Liver (tissue), 8 donors: ENCODE measurements at regions not wholly inside any gene's neighbourhood (a gene's known extent, or its start where the extent isn't known, plus 50 kb on each side); places are given as distances from the start of the nearest gene placed in this dataset.

ENCODE experiments used
- DNase-seq: peaks from one replicate; pipeline ENCODE4 v3.0.0-alpha.2; 2017; ENCODE audit warnings: low spot score
- H3K27ac ChIP-seq, 2 donors: one replicate each; pipeline ENCODE4 v1.7.0; 2013; ENCODE audit warnings: inconsistent platforms in 2 of 2, low read length in 2 of 2, control low read depth in 1 of 2, low read depth in 1 of 2, mild to moderate bottlenecking in 1 of 2
- H3K27me3 ChIP-seq, 4 donors: one replicate each; pipeline versions ENCODE4 v1.6.1 to v1.7.0; 2013; ENCODE audit warnings: low read length in 3 of 4, inconsistent platforms in 1 of 4, mild to moderate bottlenecking in 1 of 4, moderate library complexity in 1 of 4; ENCODE audit not compliant: control insufficient read depth in 4 of 4, insufficient read depth in 4 of 4
- H3K36me3 ChIP-seq, 4 donors: one replicate each; pipeline versions ENCODE4 v1.6.1 to v1.7.0; 2013; ENCODE audit warnings: low read length in 3 of 4, mild to moderate bottlenecking in 3 of 4, low read depth in 1 of 4, moderate library complexity in 1 of 4; ENCODE audit not compliant: control insufficient read depth in 4 of 4, insufficient read depth in 3 of 4
- H3K4me1 ChIP-seq, 4 donors: one replicate each; pipeline versions ENCODE4 v1.6.1 to v1.7.0; 2013; ENCODE audit warnings: low read length in 3 of 4, mild to moderate bottlenecking in 3 of 4, moderate library complexity in 1 of 4; ENCODE audit not compliant: control insufficient read depth in 4 of 4, insufficient read depth in 4 of 4
- H3K4me3 ChIP-seq, 3 donors: one replicate each; pipeline versions ENCODE4 v1.6.1 to v1.7.0; 2013; ENCODE audit warnings: low read length in 3 of 3, control low read depth in 1 of 3, low read depth in 1 of 3, mild to moderate bottlenecking in 1 of 3
- H3K9ac ChIP-seq, 2 donors: one replicate each; pipeline ENCODE4 v1.7.0; 2013; ENCODE audit warnings: low read length in 2 of 2, mild to moderate bottlenecking in 2 of 2, moderate library complexity in 2 of 2, control low read depth in 1 of 2, low read depth in 1 of 2
- H3K9me3 ChIP-seq, 4 donors: one replicate each; pipeline versions ENCODE4 v1.6.1 to v1.7.0; 2013; ENCODE audit warnings: low read length in 3 of 4; ENCODE audit not compliant: control insufficient read depth in 4 of 4
- EGR1 ChIP-seq, 2 donors: IDR thresholded peaks; 2 replicates each; pipeline ENCODE4 v1.6.1; 2016 to 2018; ENCODE audit warnings: antibody characterized with exemption in 2 of 2, low read depth in 2 of 2
- FOXA1 ChIP-seq: IDR thresholded peaks from 2 replicates; pipeline ENCODE4 v1.6.1; 2016; ENCODE audit warnings: antibody characterized with exemption
- FOXA2 ChIP-seq: IDR thresholded peaks from 2 replicates; pipeline ENCODE4 v1.6.1; 2016; ENCODE audit warnings: antibody characterized with exemption
- GABPA ChIP-seq, 2 donors: IDR thresholded peaks in 1 of 2; conservative IDR thresholded peaks in 1 of 2; 2 replicates each; pipeline ENCODE4 v1.6.1; 2016; ENCODE audit warnings: antibody characterized with exemption in 2 of 2, mild to moderate bottlenecking in 1 of 2, moderate library complexity in 1 of 2
- HNF4A ChIP-seq, 2 donors: conservative IDR thresholded peaks; 2 replicates each; pipeline ENCODE4 v1.6.1; 2016; ENCODE audit warnings: antibody characterized with exemption in 2 of 2, mild to moderate bottlenecking in 2 of 2
- HNF4G ChIP-seq: IDR thresholded peaks from 2 replicates; pipeline ENCODE4 v1.6.1; 2016; ENCODE audit warnings: antibody characterized with exemption
- JUND ChIP-seq, 2 donors: IDR thresholded peaks; 2 replicates each; pipeline ENCODE4 v1.6.1; 2016; ENCODE audit warnings: antibody characterized with exemption in 2 of 2
- NR2F2 ChIP-seq: IDR thresholded peaks from 2 replicates; pipeline ENCODE4 v1.6.1; 2016; ENCODE audit warnings: antibody characterized with exemption
- RAD21 ChIP-seq, 2 donors: IDR thresholded peaks; 2 replicates each; pipeline ENCODE4 v1.6.1; 2016; ENCODE audit warnings: antibody characterized with exemption in 2 of 2, mild to moderate bottlenecking in 2 of 2
- RXRA ChIP-seq, 2 donors: IDR thresholded peaks; 2 replicates each; pipeline ENCODE4 v1.6.1; 2017 to 2018; ENCODE audit warnings: antibody characterized with exemption in 2 of 2, mild to moderate bottlenecking in 1 of 2
- SP1 ChIP-seq: IDR thresholded peaks from 2 replicates; pipeline ENCODE4 v1.6.1; 2018; ENCODE audit warnings: antibody characterized with exemption, mild to moderate bottlenecking
- TAF1 ChIP-seq: conservative IDR thresholded peaks from 2 replicates; pipeline ENCODE4 v1.6.1; 2016; ENCODE audit warnings: antibody characterized with exemption, mild to moderate bottlenecking
- YY1 ChIP-seq: IDR thresholded peaks from 2 replicates; pipeline ENCODE4 v1.6.1; 2016; ENCODE audit warnings: antibody characterized with exemption, mild to moderate bottlenecking
- WGBS: extraction: QIAGEN DNeasy Blood & Tissue Kit; methylation state at CpG from one replicate; pipeline ENCODE4 v1.1.7; 2013; 5-methylcytosine and 5-hydroxymethylcytosine counted together
- TF ChIP-seq, protein P1 (sequence below): IDR thresholded peaks from 2 replicates; pipeline ENCODE4 v1.6.1; 2016; ENCODE audit warnings: antibody characterized with exemption, mild to moderate bottlenecking
- TF ChIP-seq, protein P2 (sequence below): IDR thresholded peaks from 2 replicates; pipeline ENCODE4 v1.6.1; 2016; ENCODE audit warnings: antibody characterized with exemption
- TF ChIP-seq, protein P3 (sequence below): IDR thresholded peaks from 2 replicates; pipeline ENCODE4 v1.6.1; 2016; ENCODE audit warnings: antibody characterized with exemption
- TF ChIP-seq, protein P4 (sequence below): fragments of 150-350 bp; IDR thresholded peaks from 2 replicates; pipeline ENCODE4 v1.5.1; 2017; ENCODE audit warnings: improper control_type of control experiment, low read depth, low read length; ENCODE audit not compliant: missing input control
- TF ChIP-seq, protein P5 (sequence below): IDR thresholded peaks from 2 replicates; pipeline ENCODE4 v1.6.1; 2016; ENCODE audit warnings: antibody characterized with exemption
- donor health status: healthy.
- donor health status: healthy.
- donor health status: healthy.
- donor health status: healthy.
- donor health status: healthy.

DNA sequence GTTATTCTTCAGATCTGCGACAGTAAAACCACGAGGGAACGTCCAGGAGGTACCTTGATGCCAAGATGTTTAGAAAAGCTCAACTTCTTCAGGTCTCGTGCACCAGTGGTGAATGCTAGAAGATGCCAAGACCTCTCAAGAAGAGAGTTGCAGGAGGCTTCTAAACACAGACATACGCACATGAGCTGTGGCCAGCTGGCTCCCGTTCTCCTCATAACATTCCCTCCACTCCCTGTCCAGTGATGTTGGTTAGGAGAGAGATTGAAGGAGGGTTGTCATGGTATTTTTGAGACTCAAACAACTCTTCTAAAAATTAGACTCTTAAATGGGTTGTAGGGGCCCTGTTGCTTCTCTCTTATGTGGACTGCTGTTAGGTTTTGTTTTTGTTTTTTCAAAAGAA lies 184.3 kb downstream of the QDPR start:
- H3K9ac ChIP-seq, result no peak overlapping the region
- TF ChIP-seq, protein P1, sequence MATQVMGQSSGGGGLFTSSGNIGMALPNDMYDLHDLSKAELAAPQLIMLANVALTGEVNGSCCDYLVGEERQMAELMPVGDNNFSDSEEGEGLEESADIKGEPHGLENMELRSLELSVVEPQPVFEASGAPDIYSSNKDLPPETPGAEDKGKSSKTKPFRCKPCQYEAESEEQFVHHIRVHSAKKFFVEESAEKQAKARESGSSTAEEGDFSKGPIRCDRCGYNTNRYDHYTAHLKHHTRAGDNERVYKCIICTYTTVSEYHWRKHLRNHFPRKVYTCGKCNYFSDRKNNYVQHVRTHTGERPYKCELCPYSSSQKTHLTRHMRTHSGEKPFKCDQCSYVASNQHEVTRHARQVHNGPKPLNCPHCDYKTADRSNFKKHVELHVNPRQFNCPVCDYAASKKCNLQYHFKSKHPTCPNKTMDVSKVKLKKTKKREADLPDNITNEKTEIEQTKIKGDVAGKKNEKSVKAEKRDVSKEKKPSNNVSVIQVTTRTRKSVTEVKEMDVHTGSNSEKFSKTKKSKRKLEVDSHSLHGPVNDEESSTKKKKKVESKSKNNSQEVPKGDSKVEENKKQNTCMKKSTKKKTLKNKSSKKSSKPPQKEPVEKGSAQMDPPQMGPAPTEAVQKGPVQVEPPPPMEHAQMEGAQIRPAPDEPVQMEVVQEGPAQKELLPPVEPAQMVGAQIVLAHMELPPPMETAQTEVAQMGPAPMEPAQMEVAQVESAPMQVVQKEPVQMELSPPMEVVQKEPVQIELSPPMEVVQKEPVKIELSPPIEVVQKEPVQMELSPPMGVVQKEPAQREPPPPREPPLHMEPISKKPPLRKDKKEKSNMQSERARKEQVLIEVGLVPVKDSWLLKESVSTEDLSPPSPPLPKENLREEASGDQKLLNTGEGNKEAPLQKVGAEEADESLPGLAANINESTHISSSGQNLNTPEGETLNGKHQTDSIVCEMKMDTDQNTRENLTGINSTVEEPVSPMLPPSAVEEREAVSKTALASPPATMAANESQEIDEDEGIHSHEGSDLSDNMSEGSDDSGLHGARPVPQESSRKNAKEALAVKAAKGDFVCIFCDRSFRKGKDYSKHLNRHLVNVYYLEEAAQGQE, result no peak
- TF ChIP-seq RXRA (IDR thresholded peaks at IDR 0.05) (no peak), TAF1 (no peak), SP1 (no peak), RAD21 (IDR thresholded peaks at IDR 0.05) (no peak), JUND (IDR thresholded peaks at IDR 0.05) (no peak), FOXA1 (no peak)
- TF ChIP-seq, protein P2, sequence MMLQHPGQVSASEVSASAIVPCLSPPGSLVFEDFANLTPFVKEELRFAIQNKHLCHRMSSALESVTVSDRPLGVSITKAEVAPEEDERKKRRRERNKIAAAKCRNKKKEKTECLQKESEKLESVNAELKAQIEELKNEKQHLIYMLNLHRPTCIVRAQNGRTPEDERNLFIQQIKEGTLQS, result no peak
- TF ChIP-seq, protein P3, sequence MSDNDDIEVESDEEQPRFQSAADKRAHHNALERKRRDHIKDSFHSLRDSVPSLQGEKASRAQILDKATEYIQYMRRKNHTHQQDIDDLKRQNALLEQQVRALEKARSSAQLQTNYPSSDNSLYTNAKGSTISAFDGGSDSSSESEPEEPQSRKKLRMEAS, result no peak
- no peaks in the 10 kb centered on the region for H3K4me1 ChIP-seq
- DNase-seq, result no peak
- 83% methylated on average over 6 of the region's 6 CpGs for WGBS
- no peak overlapping the region for H3K4me3 ChIP-seq
- no peaks in the 10 kb centered on the region for H3K36me3 ChIP-seq
- H3K27me3 ChIP-seq, result peaks cover 0 to 3% (median 0%) of the 10 kb centered on the region in 4 donors
- H3K9me3 ChIP-seq, result no peaks in the 10 kb centered on the region
- H3K27ac ChIP-seq, result no peak overlapping the region

DNA sequence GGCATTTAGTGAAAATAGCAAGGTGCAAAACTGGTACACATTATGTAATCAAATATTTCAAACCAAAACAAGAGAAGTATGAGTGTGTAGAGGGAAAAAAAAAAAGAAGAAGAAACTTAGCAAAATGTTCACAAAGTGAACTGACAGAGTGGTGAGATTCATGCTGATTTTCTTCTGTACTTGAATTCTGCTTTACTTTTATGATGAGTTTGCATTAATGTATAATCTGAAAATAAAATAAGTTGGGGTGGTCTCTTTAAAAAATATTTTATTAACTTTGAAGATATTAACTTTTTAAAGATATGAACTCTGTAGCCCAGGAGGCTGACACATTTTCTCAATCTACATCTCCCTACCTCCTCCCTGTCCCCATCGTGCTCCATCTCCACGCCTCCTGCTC lies 185.1 kb downstream of the QDPR start:
- DNase-seq, result no peak
- Histone ChIP-seq H3K4me3 (no peak overlapping the region), H3K9ac (no peak overlapping the region), H3K36me3 (no peaks in the 10 kb centered on the region), H3K27ac (no peak overlapping the region), H3K27me3 (peaks cover 0 to 3% (median 0%) of the 10 kb centered on the region in 4 donors), H3K4me1 (no peaks in the 10 kb centered on the region), H3K9me3 (no peaks in the 10 kb centered on the region)
- WGBS, result 75% methylated on average over 2 of the region's 2 CpGs
- no peak for TF ChIP-seq FOXA2
- no peak for TF ChIP-seq GABPA (IDR thresholded peaks at IDR 0.05 in 1 of 2, conservative IDR thresholded peaks at IDR 0.05 in 1 of 2)
- TF ChIP-seq NR2F2, result no peak
- TF ChIP-seq, protein P2, result no peak
- no peak for TF ChIP-seq RAD21 (IDR thresholded peaks at IDR 0.05)
- TF ChIP-seq, protein P4, sequence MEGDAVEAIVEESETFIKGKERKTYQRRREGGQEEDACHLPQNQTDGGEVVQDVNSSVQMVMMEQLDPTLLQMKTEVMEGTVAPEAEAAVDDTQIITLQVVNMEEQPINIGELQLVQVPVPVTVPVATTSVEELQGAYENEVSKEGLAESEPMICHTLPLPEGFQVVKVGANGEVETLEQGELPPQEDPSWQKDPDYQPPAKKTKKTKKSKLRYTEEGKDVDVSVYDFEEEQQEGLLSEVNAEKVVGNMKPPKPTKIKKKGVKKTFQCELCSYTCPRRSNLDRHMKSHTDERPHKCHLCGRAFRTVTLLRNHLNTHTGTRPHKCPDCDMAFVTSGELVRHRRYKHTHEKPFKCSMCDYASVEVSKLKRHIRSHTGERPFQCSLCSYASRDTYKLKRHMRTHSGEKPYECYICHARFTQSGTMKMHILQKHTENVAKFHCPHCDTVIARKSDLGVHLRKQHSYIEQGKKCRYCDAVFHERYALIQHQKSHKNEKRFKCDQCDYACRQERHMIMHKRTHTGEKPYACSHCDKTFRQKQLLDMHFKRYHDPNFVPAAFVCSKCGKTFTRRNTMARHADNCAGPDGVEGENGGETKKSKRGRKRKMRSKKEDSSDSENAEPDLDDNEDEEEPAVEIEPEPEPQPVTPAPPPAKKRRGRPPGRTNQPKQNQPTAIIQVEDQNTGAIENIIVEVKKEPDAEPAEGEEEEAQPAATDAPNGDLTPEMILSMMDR, result no peak
- TF ChIP-seq FOXA1, result no peak
- TF ChIP-seq SP1, result no peak
- no peak for TF ChIP-seq YY1
- TF ChIP-seq, protein P1, result no peak
- TF ChIP-seq, protein P3, result no peak
- no peak for TF ChIP-seq HNF4G
- TF ChIP-seq JUND (IDR thresholded peaks at IDR 0.05), result no peak
- TF ChIP-seq, protein P5, sequence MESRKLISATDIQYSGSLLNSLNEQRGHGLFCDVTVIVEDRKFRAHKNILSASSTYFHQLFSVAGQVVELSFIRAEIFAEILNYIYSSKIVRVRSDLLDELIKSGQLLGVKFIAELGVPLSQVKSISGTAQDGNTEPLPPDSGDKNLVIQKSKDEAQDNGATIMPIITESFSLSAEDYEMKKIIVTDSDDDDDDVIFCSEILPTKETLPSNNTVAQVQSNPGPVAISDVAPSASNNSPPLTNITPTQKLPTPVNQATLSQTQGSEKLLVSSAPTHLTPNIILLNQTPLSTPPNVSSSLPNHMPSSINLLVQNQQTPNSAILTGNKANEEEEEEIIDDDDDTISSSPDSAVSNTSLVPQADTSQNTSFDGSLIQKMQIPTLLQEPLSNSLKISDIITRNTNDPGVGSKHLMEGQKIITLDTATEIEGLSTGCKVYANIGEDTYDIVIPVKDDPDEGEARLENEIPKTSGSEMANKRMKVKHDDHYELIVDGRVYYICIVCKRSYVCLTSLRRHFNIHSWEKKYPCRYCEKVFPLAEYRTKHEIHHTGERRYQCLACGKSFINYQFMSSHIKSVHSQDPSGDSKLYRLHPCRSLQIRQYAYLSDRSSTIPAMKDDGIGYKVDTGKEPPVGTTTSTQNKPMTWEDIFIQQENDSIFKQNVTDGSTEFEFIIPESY, result no peak
- no peak for TF ChIP-seq RXRA (IDR thresholded peaks at IDR 0.05)
- no peak for TF ChIP-seq HNF4A (conservative IDR thresholded peaks at IDR 0.05)
- TF ChIP-seq EGR1 (IDR thresholded peaks at IDR 0.05; ENCODE audit: low read depth in 2 of 2), result no peak
